IMR-90 (cell line): ENCODE measurements at regions not wholly inside any gene's neighbourhood (a gene's known extent, or its start where the extent isn't known, plus 50 kb on each side); places are given as distances from the start of the nearest gene placed in this dataset.

Source experiments
- ATAC-seq: fragments of 200-7000 bp; cut with Tn5 transposase; 2 replicates; pipeline ENCODE4 v1.9.1; 2020; ENCODE audit warnings: low read depth, mild to moderate bottlenecking, moderate library complexity
- BruUV-seq: library from RNA; stranded (reverse); fragments of 400-500 nt; replicated peaks from 2 replicates; lab custom pipeline; 2021; lab: Mats Ljungman, UMichigan
- CTCF ChIA-PET: fragments of 300-600 bp; formaldehyde crosslinking; extraction: SDS; loops from one replicate; lab custom pipeline; 2021; ENCODE audit warnings: antibody characterized with exemption; lab: Yijun Ruan, JAX
- POLR2A ChIA-PET: fragments of 300-600 bp; sonication (Branson Sonifier 250); formaldehyde crosslinking; loops from one replicate; lab custom pipeline; 2022; ENCODE audit warnings: antibody characterized with exemption; ENCODE audit not compliant: unreplicated experiment; lab: Charles Lee
- DNase-seq: peaks from one replicate; pipeline ENCODE4 v3.0.0; 2013
- H2AFZ ChIP-seq: replicated peaks from 2 replicates; pipeline ENCODE3; 2013; ENCODE audit warnings: low read length, mild to moderate bottlenecking; ENCODE audit not compliant: poor library complexity
- H2AK5ac ChIP-seq: 2 replicates; pipeline ENCODE4 v1.6.1; 2013; ENCODE audit warnings: low read depth, low read length, inconsistent platforms
- H2AK9ac ChIP-seq: replicated peaks from 2 replicates; pipeline ENCODE3; 2013; ENCODE audit warnings: mild to moderate bottlenecking, low read depth, low read length, moderate library complexity; ENCODE audit not compliant: poor library complexity
- H2BK120ac ChIP-seq: 2 replicates; pipeline ENCODE4 v1.6.1; 2013; ENCODE audit warnings: low read depth, low read length, inconsistent platforms
- H2BK15ac ChIP-seq: 3 replicates; pipeline ENCODE4 v1.6.1; 2013; ENCODE audit warnings: low read depth, low read length, inconsistent platforms
- H2BK20ac ChIP-seq: 2 replicates; pipeline ENCODE4 v1.6.1; 2013; ENCODE audit warnings: low read depth, mild to moderate bottlenecking, inconsistent platforms, low read length, moderate library complexity
- H2BK5ac ChIP-seq: 2 replicates; pipeline ENCODE4 v1.6.1; 2013; ENCODE audit warnings: mild to moderate bottlenecking, low read depth, low read length, inconsistent platforms; ENCODE audit not compliant: poor library complexity, severe bottlenecking
- H3K14ac ChIP-seq: replicated peaks from 2 replicates; pipeline ENCODE4 v1.6.1; 2013; ENCODE audit warnings: low read depth, low read length, inconsistent platforms
- H3K18ac ChIP-seq: 2 replicates; pipeline ENCODE4 v1.6.1; 2013; ENCODE audit warnings: low read depth, low read length, control low read depth
- H3K23ac ChIP-seq: 2 replicates; pipeline ENCODE4 v1.6.1; 2013; ENCODE audit warnings: low read depth, low read length, inconsistent platforms
- H3K27ac ChIP-seq: 2 replicates; pipeline ENCODE4 v1.5.1; 2013; ENCODE audit warnings: mild to moderate bottlenecking, control low read depth, low read length; ENCODE audit not compliant: insufficient read depth
- H3K27me3 ChIP-seq: 2 replicates; pipeline ENCODE4 v1.6.1; 2013; ENCODE audit warnings: low read length; ENCODE audit not compliant: control insufficient read depth, insufficient read depth
- H3K36me3 ChIP-seq: 2 replicates; pipeline ENCODE4 v1.6.1; 2013; ENCODE audit warnings: low read length, mixed read lengths; ENCODE audit not compliant: control insufficient read depth, insufficient read depth
- H3K4ac ChIP-seq: 2 replicates; pipeline ENCODE4 v1.6.1; 2013; ENCODE audit warnings: low read depth, low read length, inconsistent platforms
- H3K4me1 ChIP-seq: 2 replicates; pipeline ENCODE4 v1.6.1; 2013; ENCODE audit warnings: low read length, mixed read lengths; ENCODE audit not compliant: control insufficient read depth, insufficient read depth
- H3K4me2 ChIP-seq: 2 replicates; pipeline ENCODE4 v1.6.1; 2013; ENCODE audit warnings: low read depth, mild to moderate bottlenecking, control low read depth, low read length, moderate library complexity
- H3K4me3 ChIP-seq: 2 replicates; pipeline ENCODE4 v1.5.1; 2013; ENCODE audit warnings: low read depth, mild to moderate bottlenecking, control low read depth, low read length, moderate library complexity; ENCODE audit not compliant: insufficient read depth
- H3K56ac ChIP-seq: 2 replicates; pipeline ENCODE4 v1.6.1; 2013; ENCODE audit warnings: low read length, inconsistent platforms; ENCODE audit not compliant: insufficient read depth; ENCODE audit errors: extremely low read depth
- H3K79me1 ChIP-seq, 2 experiments: 2 replicates each; pipeline ENCODE4 v1.6.1; 2013; ENCODE audit warnings: low read length in 2 of 2, inconsistent platforms in 1 of 2, low read depth in 1 of 2
- H3K9ac ChIP-seq: 2 replicates; pipeline ENCODE4 v1.6.1; 2013; ENCODE audit warnings: low read depth, low read length, control low read depth
- H3K9me1 ChIP-seq: 2 replicates; pipeline ENCODE4 v1.6.1; 2013; ENCODE audit warnings: low read length, inconsistent platforms; ENCODE audit not compliant: insufficient read depth
- H3K9me3 ChIP-seq: 2 replicates; pipeline ENCODE4 v1.6.1; 2013; ENCODE audit warnings: low read length; ENCODE audit not compliant: control insufficient read depth, insufficient read depth
- H4K20me1 ChIP-seq: 2 replicates; pipeline ENCODE4 v1.6.1; 2013; ENCODE audit warnings: low read length, inconsistent platforms; ENCODE audit not compliant: insufficient read depth
- H4K5ac ChIP-seq: 2 replicates; pipeline ENCODE4 v1.6.1; 2013; ENCODE audit warnings: mild to moderate bottlenecking, low read depth, low read length, control low read depth
- H4K8ac ChIP-seq, 2 experiments: 2 replicates each; pipeline ENCODE4 v1.6.1; 2013; ENCODE audit warnings: low read depth in 2 of 2, low read length in 2 of 2, control low read depth in 1 of 2, inconsistent platforms in 1 of 2
- H4K91ac ChIP-seq: 2 replicates; pipeline ENCODE4 v1.6.1; 2013; ENCODE audit warnings: low read depth, low read length, inconsistent platforms; ENCODE audit not compliant: insufficient read depth
- CEBPB ChIP-seq: IDR thresholded peaks from 2 replicates; pipeline ENCODE4 v1.6.1; 2012; ENCODE audit warnings: low read depth, low read length, improper control_type of control experiment
- CHD1 ChIP-seq: IDR thresholded peaks from 2 replicates; pipeline ENCODE4 v1.6.1; 2012; ENCODE audit warnings: low read depth, low read length, improper control_type of control experiment
- POLR2A ChIP-seq: IDR thresholded peaks from 2 replicates; pipeline ENCODE4 v1.6.1; 2012; ENCODE audit warnings: mild to moderate bottlenecking, low read depth, low read length
- RAD21 ChIP-seq: IDR thresholded peaks from 2 replicates; pipeline ENCODE4 v1.6.1; 2012; ENCODE audit warnings: low read length, improper control_type of control experiment
- RFX5 ChIP-seq: IDR thresholded peaks from 2 replicates; pipeline ENCODE4 v1.8.0; 2012; ENCODE audit warnings: low read depth, mild to moderate bottlenecking, low read length, moderate library complexity
- SMC3 ChIP-seq: fragments of 150-350 bp; IDR thresholded peaks from 2 replicates; pipeline ENCODE4 v1.6.1; 2016; ENCODE audit warnings: low read depth, mild to moderate bottlenecking, antibody characterized with exemption, low read length, moderate library complexity
- WGBS, 2 experiments: methylation state at CpG; one replicate each; pipeline versions ENCODE4 v1.1.5 to v1.1.7; 2013; ENCODE audit warnings: missing lambda C conversion rate in 2 of 2; ENCODE audit not compliant: insufficient read length in 1 of 2; ENCODE audit errors: extremely low coverage in 2 of 2; 5-methylcytosine and 5-hydroxymethylcytosine counted together
- dilution Hi-C: fragments of 300-500 bp; cut with HindIII; formaldehyde crosslinking; loops from one replicate; pipeline ENCODE4 v1.14.3; 2018; ENCODE audit warnings: low sequenced_read_pairs; ENCODE audit not compliant: unreplicated experiment
- in situ Hi-C: fragments of 300-500 bp; cut with MboI; formaldehyde crosslinking; loops from 3 replicates; pipeline ENCODE4 v1.14.3; 2019; ENCODE audit warnings: low sequenced_read_pairs, inconsistent platforms, mixed read lengths
- intact Hi-C: fragments of 100-400 bp; cut with micrococcal nuclease; formaldehyde crosslinking; loops from 2 replicates; pipeline ENCODE4 v1.10.0; 2022
- TF ChIP-seq, protein P1 (sequence below): conservative IDR thresholded peaks from 2 replicates; pipeline ENCODE4 v1.5.1; 2012; ENCODE audit warnings: mild to moderate bottlenecking, low read depth, low read length, improper control_type of control experiment
- TF ChIP-seq, protein P2 (sequence below): fragments of 150-350 bp; IDR thresholded peaks from 2 replicates; pipeline ENCODE4 v1.6.1; 2016; ENCODE audit warnings: low read depth, mild to moderate bottlenecking, low read length, moderate library complexity, borderline replicate concordance

DNA sequence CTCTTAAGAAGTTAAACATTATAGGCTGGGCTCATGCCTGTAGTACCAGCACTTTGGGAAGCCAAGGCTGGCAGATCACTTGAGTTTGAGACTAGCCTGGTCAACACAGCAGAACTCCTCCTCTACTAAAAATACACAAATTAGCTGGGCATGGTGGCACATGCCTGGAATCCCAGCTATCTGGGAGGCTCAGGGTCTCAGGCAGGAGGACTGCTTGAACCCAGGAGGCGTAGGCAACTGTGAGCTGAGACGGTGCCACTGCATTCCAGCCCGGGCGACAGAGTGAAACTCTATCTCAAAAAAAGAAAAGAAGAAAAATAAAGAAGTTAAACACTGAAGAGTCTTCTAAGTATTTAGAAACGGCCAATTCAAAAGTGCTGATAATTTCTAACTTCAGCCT, 164.3 kb upstream of the GALNTL6 start:
- H3K23ac ChIP-seq = no peak overlapping the region
- dilution Hi-C loops (no loop called here), in situ Hi-C loops (no loop called here), intact Hi-C loops (no loop called here)
- TF ChIP-seq RFX5 (no peak), CHD1 (no peak), POLR2A (no peak), SMC3 (no peak), RAD21 (no peak), CEBPB (no peak)
- TF ChIP-seq, protein P1, sequence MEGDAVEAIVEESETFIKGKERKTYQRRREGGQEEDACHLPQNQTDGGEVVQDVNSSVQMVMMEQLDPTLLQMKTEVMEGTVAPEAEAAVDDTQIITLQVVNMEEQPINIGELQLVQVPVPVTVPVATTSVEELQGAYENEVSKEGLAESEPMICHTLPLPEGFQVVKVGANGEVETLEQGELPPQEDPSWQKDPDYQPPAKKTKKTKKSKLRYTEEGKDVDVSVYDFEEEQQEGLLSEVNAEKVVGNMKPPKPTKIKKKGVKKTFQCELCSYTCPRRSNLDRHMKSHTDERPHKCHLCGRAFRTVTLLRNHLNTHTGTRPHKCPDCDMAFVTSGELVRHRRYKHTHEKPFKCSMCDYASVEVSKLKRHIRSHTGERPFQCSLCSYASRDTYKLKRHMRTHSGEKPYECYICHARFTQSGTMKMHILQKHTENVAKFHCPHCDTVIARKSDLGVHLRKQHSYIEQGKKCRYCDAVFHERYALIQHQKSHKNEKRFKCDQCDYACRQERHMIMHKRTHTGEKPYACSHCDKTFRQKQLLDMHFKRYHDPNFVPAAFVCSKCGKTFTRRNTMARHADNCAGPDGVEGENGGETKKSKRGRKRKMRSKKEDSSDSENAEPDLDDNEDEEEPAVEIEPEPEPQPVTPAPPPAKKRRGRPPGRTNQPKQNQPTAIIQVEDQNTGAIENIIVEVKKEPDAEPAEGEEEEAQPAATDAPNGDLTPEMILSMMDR = no peak
- TF ChIP-seq, protein P2, sequence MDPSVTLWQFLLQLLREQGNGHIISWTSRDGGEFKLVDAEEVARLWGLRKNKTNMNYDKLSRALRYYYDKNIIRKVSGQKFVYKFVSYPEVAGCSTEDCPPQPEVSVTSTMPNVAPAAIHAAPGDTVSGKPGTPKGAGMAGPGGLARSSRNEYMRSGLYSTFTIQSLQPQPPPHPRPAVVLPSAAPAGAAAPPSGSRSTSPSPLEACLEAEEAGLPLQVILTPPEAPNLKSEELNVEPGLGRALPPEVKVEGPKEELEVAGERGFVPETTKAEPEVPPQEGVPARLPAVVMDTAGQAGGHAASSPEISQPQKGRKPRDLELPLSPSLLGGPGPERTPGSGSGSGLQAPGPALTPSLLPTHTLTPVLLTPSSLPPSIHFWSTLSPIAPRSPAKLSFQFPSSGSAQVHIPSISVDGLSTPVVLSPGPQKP = no peak
- H4K5ac ChIP-seq = no peak overlapping the region
- WGBS, 2 experiments = no CpG with 5 or more reads among the region's 5 CpGs
- H3K79me1 ChIP-seq = no peaks in the 10 kb centered on the region
- no peaks in the 10 kb centered on the region for H3K36me3 ChIP-seq
- no peaks in the 10 kb centered on the region for H3K27me3 ChIP-seq
- H2AK9ac ChIP-seq = no peak overlapping the region
- H3K9ac ChIP-seq = no peak overlapping the region
- H4K91ac ChIP-seq = no peak overlapping the region
- no peak overlapping the region for H2BK20ac ChIP-seq
- no peak overlapping the region for H3K4me3 ChIP-seq
- BruUV-seq = no TSS peak
- no peak overlapping the region for H3K4me2 ChIP-seq
- no peak overlapping the region for H2BK120ac ChIP-seq
- no peak overlapping the region for H3K14ac ChIP-seq
- no peak overlapping the region for H3K18ac ChIP-seq
- DNase-seq = no peak
- H2BK5ac ChIP-seq = no peak overlapping the region
- no peak overlapping the region for H3K4ac ChIP-seq
- H3K27ac ChIP-seq = no peak overlapping the region
- H2AFZ ChIP-seq = no peak overlapping the region
- H2BK15ac ChIP-seq = no peak overlapping the region
- H3K56ac ChIP-seq = no peak overlapping the region
- H4K20me1 ChIP-seq = no peaks in the 10 kb centered on the region
- ATAC-seq = no peak
- H3K9me1 ChIP-seq = no peaks in the 10 kb centered on the region
- POLR2A ChIA-PET = no interaction called here
- no peaks in the 10 kb centered on the region for H3K4me1 ChIP-seq
- H2AK5ac ChIP-seq = no peak overlapping the region
- peaks cover 13% of the 10 kb centered on the region for H3K9me3 ChIP-seq
- CTCF ChIA-PET = no interaction called here
- H4K8ac ChIP-seq = no peak overlapping the region
